Activated CD8-positive, alpha-beta memory T cell treated with anti-CD3 and anti-CD28 coated beads for 36 hours (primary cell): ENCODE measurements at regions not wholly inside any gene's neighbourhood (a gene's known extent, or its start where the extent isn't known, plus 50 kb on each side); places are given as distances from the start of the nearest gene placed in this dataset.

ENCODE experiments used
- CTCF ChIA-PET: fragments of 350-600 bp; sonication (Branson Sonifier 250); formaldehyde crosslinking; loops from one replicate; lab custom pipeline; 2021; ENCODE audit warnings: antibody characterized with exemption; lab: Charles Lee
- POLR2A ChIA-PET: fragments of 350-600 bp; sonication (Branson Sonifier 250); formaldehyde crosslinking; loops from one replicate; lab custom pipeline; 2021; ENCODE audit warnings: antibody characterized with exemption; lab: Charles Lee

DNA sequence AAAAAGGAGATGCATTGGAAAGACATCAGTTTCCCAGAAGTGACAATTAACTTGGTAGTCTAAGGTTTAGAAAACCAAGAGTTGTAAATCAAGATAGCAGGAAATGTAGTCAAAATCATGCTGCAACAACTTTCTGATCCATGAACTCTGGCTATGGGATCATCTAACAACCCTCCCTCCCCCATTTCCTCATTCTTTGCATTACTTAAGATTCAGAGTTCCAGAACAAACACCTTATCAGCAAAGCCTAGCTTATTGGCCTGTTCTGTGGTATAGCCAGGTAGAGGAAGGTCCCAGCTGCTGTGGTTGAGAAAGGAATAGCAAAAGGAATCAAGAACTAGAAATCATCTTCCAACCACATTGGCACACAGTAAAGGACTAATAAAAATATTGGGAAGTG, 651.1 kb downstream of the METTL15 start:
- ChIA-PET CTCF (no interaction called here), POLR2A (no interaction called here)

DNA sequence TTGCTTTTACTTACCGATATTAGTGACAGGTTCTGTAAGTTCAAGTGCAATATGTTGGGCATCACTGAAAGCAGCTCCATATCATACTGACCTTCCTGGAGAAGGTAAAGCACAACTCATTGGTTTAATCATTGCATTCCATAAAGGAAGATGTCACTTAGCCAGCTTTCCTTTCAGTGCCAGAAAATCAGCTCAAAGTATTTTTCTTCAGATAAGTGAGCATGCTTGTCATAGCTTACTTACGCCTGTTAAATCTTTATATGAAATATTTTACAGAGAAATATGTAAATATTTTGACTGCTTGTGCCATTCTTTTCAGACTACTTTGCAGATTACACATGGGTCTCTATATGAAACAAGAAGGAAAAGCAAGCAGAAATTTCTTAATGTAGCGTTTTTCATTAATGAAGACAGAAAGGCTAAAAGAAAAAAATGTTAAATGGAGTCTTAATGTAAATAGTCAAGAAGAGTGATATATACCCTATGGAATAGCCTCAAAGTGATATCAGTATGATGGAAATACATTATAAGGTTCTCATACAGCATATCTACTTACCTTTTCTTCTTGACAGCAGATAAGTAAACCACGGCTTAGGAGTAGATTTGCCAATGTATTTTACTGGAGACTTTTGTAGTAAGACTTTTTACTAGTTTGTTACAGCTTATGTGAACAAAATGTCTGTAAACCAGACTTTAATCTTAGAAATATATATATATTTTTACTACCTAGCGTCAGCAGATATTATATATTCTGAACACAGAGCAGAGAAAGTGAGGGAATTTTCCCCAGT, 649.7 kb downstream of the METTL15 start:
- POLR2A ChIA-PET = no interaction called here
- CTCF ChIA-PET = no interaction called here

DNA sequence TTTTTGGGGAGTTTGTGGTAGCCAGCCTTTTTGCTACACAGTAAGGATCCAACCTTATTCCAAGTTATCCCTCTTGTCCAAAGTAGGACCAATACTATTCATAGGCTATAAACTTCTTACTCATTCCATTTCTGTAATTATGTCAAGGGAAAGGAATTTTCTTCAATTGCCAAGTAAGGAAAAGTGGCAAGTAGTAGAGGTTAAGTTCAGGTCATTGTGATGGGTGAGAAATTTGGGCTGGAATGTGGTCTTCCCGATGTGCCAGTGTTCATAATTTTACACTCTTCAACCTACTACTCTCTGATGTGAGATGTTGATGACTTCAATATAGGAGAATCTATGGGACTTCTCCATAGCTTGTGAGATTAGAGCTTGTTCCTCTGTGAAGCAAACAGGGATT, 648.8 kb downstream of the METTL15 start:
- CTCF ChIA-PET = no interaction called here
- POLR2A ChIA-PET = no interaction called here

DNA sequence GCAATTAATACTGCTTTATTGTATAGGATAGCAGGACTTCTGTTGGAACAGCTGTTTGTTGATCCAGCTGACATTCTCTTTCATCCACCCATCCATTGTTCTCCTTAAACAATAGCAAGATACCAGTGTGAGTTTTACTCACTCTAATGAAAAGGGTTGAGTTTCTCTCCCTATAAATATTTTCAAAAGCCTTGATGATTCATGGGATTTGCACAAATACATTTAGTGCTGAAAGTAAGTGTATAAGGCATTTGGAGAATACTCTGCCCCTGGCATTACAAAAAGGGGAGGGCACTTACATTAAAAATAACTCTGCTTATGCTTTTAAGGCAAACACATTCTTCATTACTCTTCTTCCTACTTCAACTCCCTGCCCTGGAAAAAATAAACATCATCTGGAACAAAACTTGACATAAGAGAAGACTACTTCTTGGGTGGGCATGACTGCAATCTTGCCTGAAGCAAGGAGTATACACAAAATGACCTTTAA, 634.9 kb downstream of the METTL15 start:
- ChIA-PET CTCF (no interaction called here), POLR2A (no interaction called here)

DNA sequence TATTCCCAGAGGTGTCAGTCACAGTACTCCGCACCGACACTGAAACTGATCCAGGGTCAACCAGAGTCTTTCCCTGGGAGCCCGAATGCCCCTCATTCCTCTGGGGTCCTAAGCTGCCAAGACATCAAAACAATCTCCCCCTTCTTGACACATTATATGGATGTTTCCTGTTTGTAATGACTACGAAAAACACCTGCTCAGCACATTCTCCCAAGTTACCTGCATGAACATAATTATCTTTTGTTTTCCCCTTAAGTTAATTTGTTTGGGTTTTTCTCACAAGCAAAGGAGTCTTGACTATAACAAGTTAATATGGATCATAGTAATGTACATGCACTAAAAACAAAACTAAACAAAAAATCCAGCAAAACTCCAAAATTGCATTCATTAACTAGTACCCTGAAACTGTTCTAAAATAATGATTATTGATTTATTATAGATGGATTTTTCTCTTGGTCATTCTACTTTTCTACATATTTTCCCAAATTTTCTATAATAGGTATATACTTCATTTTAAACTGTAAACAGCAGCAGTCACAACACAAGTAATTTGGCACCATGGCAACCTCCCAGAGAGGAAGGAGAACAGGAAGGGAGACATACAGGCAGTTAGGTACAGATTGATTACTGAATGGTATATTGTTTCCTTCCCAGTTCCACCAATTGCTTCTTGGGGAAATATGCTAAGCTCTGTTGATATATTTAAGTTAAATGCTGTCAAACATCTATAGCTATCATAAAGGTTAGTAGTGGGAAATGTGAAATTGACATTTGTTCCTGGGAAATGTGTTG, 631.5 kb downstream of the METTL15 start:
- POLR2A ChIA-PET = no interaction called here
- CTCF ChIA-PET = no interaction called here

DNA sequence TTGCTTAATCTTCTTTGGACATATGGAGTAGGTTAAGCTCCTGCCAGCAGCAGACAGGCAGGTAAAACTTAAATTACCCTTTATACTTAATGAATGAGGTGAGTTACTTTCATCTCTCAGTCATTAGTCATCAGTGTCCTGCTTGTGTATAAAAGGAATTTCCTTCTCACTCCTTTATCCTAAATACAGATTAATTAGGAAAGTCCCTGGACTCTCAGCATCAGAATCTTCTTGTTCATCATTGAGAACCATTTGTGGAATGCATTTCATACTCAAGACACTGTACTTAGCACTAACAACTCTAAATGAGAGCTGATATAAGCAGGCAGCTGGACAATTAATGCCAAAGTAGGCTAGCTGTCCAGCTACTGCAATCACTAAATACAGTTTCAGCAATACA, 630.4 kb downstream of the METTL15 start:
- ChIA-PET POLR2A (no interaction called here), CTCF (no interaction called here)

DNA sequence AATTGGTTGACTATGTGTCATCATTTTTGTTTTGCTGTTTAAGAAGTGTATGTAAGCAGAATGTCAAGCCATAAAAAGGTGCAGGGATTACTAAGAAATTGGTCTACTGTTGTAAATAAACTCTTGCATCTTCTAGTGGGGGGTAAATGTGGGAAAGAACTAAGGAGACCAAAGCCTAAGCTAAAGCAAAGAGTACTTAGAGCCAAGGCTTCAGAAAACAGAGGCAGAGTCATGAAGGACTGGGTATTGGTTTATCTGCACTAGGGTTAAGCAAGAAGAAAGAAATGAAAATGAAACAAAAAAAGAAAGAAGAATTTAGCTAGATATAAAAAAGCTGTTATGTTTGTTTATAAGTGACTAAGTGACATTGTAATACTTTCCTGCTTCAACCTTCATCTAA, 628.1 kb downstream of the METTL15 start:
- POLR2A ChIA-PET = no interaction called here

DNA sequence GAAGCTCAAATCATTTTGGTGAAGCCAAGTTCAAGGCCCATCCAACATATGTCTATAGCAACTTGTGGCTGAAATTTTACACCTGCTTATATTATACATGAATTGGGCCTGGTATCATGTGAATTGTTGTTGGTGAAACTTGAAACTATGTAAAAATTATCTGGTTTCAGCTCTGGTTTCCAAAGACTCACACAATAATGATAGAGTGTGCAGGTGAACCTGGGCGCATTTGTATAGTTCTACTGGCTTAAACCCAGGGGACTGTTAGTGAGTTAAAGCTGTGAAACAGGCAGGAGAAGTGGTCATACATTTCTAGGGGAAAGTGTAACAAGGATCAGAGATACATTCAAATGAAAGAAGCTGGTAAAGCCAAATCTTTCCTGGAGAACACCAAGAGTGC, 627.3 kb downstream of the METTL15 start:
- CTCF ChIA-PET = no interaction called here

More for the DNA sequence above, 628.1 kb downstream of the METTL15 start:
- CTCF ChIA-PET = no interaction called here

DNA sequence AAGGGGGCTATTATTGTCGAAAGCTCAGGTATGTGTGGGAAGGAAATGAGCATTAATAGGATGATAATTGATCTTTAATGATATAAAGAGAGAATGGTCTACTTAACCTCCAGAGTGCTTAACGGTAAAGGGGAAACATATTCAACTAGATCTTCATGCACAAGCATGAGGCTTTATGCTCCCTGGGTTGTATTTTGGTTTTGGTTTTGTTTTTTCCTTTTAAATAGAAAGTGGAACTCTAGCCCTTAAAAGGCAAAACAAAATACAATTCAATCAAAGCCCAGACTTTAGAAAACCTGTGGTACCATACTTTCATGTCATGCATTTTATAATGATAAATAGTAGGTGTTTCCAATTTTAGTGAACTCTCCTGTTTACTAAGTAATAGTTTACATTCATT, 622.7 kb downstream of the METTL15 start:
- ChIA-PET CTCF (no interaction called here), POLR2A (no interaction called here)

More for the DNA sequence above, 627.3 kb downstream of the METTL15 start:
- POLR2A ChIA-PET = no interaction called here

DNA sequence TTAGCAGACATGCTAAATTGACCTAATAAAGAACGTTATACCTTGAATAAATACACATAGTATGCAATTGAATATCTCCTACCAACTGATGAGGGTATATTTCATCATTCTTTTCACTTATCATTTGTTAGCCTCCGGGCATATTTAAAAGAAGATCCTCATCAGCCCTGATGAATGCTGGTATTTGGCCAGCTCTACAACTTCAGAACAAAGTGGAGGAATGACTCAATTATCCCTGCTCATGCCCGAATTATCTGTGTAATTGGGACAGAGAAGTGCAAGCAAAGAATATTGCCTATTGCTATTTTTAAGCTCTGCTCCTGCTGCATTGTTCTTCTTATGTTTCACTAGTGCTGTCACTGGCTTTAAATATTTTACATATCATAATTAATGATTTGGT, 622.1 kb downstream of the METTL15 start:
- CTCF ChIA-PET = no interaction called here

DNA sequence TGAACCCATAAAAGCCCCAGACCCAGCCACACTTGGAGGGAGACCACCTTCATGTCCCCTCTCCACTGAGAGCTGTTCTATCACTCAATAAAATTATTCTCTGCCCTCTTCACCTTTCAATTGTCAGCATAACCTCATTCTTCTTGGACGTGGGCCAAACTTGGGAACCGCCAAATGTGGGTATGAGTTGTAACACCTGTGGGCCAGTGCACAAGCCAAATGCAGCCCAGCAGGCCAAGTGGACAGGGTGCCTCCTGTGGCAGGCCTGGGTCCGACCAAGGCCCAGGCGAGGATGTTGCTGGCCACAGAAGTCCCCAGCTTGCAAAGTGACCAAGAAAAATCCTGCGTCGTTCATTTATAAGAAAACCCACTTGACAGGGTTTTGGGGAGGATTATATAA, 621.2 kb downstream of the METTL15 start:
- ChIA-PET CTCF (no interaction called here), POLR2A (no interaction called here)

More for the DNA sequence above, 622.1 kb downstream of the METTL15 start:
- POLR2A ChIA-PET = no interaction called here

DNA sequence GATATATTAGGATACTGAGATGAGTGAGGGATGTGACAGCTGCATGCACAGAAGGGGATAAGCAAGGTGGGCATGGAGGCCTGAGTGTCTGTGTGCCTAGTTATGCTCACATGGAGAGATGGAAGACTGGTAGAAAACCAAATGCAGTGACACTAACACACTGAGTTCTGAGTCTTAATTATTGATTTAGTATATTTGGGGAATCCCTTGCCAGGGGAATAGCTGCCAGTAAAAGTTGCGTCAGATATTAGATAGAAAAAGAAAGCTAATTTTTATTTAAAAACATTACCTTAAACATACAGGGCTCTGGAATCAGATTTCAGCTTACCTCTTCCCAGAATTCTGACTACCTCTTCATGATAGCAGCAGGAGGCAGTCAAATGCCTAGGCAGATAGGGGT, 620.5 kb downstream of the METTL15 start:
- ChIA-PET CTCF (no interaction called here), POLR2A (no interaction called here)

DNA sequence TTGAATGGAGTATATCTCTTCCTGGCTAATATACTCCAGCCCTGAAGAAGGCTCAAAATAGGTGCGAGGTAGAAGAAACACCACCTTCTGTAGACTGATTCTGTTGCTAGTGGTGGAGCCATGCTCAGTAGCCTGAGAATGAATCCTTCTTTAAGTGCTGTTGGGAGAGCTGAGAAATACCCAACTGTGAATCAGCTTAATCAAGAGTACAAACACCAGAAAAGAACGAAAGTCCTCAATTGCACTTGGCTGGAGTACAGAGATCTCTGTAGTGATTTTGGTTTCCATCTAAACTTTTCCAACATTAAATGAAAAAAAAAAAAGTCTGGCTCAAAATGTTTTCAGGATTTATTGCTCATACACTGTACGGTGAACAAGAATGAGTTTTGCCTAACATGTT, 619.1 kb downstream of the METTL15 start:
- ChIA-PET CTCF (no interaction called here), POLR2A (no interaction called here)

DNA sequence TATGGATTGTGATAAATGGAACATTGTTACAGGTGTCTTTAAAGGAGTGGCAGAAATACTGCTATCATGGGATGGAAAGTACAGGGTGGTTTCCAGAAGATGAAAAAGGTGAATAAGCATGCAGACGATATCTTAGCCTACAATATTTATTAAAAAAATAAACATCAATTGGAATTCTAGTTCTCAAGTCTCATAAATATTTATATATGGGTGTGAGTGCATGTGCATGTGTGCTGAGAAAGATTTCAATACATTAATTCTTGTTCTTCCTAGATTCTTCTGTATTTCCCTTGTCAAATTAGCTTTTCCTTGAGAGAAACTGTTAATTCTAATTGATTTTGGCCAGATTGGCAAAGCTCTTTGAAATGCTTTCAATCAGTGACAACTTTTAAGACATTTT, 618.2 kb downstream of the METTL15 start:
- ChIA-PET CTCF (no interaction called here), POLR2A (no interaction called here)

DNA sequence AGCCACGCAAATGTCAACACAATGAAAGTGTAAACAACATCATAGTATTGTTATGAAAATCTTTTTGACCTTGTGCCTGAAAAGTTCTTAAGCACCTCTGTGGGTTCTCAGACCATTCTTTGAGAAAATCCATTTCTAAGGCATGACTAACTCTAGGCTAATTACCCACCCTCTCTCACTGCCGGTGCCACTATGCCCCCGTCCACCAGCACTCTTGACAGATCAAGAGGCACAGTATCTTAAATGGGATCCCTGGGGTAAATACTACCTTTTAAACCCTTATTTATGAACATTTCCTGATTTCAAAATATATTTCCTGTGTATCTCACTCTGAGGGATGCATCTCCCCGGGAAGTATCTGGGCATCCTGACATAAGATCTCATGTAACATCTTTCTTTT, 607.5 kb downstream of the METTL15 start:
- ChIA-PET POLR2A (no interaction called here), CTCF (no interaction called here)

DNA sequence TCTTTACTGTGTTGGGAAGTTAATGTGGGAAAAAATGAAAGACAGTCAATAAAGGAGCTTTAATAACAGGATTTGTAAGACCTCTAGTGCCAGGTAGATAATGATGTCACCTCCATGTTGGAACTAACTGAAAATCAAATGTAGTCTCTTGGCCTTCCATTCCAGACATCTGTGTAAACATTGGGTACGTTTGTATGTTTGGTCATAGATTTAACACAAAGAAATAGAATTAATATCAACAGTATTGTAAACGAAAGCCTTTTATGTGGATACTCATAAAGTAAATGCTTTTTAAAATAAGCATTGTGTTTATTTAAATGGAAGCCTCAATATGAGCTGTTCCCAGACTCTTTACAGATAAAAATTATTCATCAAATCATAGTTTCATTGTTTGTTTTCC, 605.7 kb downstream of the METTL15 start:
- CTCF ChIA-PET = no interaction called here
- POLR2A ChIA-PET = interaction anchor here (0.7 kb wide), 1 partner anchor 41 kb away, joined by 3 read pairs; no protein-coding TSS in a partner anchor

DNA sequence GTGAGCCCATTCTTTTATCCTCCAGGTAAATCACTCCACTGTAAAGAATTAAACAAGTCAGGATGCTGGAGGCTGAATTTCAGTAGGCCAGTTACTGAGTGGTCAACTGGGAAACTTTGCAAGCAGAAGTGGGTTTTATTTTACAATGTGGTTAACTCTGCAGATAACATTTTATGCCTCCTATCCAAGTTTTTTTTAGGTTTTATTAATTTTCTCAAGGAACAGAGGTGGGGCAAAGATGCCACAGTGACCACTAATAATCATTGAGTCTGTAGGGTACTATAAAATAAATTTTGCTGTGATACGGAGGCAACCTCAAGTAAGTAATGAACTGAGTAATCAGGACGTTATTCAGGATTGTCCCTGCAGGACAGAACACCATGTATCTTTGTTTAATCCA, 599.9 kb downstream of the METTL15 start:
- ChIA-PET POLR2A (no interaction called here), CTCF (no interaction called here)

DNA sequence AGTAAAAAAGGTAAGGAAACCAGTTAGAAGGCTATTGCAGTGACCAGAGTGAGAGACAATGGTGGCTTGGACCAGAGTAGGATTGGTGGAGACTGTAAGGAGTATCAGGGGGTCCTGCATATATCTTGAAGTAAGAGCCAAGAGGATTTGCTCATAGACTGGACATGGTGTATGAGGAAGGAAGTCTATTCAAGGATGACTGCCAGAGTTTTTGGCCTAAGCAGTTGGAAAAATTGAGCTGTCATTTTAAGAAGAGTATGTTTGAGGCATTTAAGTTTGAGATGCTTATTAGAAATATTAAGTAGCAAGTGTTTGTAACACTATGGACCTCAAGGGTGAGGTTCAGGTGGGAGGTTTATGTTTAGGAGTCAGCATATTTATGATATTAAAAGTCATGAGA, 596.6 kb downstream of the METTL15 start:
- ChIA-PET CTCF (no interaction called here), POLR2A (no interaction called here)

DNA sequence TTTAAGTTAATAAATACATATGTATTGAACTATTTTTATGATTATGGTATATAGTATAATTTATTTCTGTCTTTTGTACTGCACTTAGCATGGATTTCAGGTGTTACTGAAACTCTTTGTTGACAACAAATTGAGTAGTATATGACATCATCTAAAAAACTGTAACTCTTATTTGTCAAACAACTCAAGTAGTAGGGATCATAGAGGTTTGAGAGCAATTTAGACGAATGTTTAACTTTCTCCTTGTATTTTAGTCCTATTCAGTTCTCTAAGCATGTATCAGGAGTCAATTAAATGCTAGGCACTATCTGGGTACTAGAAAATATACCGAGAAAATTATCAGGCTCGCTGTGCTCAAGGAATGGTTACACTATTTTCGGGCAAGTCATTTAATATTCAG, 595.2 kb downstream of the METTL15 start:
- ChIA-PET POLR2A (no interaction called here), CTCF (no interaction called here)

DNA sequence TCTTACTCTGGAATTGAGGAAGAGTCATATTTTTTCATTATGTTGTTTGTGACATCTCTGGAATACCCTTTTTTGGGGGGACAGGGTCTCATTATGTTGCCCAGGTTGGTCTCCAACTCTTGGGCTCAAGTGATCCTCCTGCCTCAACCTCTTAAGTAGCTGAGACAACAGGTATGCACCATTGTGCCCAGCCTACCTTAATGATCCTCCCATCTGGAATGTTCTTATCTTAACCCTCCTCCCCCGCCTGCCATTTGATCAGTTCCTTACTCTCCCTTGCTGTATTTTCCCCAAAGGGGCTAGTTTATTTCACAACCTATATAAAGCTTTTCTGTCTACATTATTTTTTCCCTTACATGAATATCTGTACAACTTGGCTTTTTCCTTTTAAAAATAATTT, 594.7 kb downstream of the METTL15 start:
- CTCF ChIA-PET = no interaction called here
- POLR2A ChIA-PET = no interaction called here

DNA sequence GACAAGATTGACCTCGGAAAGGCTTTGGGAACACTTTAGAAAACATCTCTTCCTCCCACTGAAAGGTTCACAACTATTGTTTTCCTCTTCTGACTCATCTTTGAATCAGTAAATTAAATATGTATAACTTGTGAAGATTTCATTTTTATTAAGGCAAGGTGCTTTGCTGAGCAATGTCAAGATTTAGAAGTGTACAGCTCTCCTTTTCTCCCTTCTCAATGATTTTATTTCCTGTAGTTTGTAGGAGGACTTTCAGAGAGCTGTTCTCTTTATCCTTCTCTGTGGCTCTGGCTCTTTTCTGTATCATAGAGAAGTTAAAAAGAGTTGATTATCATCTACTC, 594.2 kb downstream of the METTL15 start:
- ChIA-PET POLR2A (no interaction called here), CTCF (no interaction called here)
